ENCODE measurements at regions not wholly inside any gene's neighbourhood (a gene's known extent, or its start where the extent isn't known, plus 50 kb on each side); places are given as distances from the start of the nearest gene placed in this dataset.
A peak's percentile ranks its signal among the peaks of the same experiment; 100 is the strongest.
"Not testable (repeated sequence)": the region's sequence is repeated elsewhere in the genome, so short reads cannot be mapped to it uniquely, and the experiment has no call there.

DNA sequence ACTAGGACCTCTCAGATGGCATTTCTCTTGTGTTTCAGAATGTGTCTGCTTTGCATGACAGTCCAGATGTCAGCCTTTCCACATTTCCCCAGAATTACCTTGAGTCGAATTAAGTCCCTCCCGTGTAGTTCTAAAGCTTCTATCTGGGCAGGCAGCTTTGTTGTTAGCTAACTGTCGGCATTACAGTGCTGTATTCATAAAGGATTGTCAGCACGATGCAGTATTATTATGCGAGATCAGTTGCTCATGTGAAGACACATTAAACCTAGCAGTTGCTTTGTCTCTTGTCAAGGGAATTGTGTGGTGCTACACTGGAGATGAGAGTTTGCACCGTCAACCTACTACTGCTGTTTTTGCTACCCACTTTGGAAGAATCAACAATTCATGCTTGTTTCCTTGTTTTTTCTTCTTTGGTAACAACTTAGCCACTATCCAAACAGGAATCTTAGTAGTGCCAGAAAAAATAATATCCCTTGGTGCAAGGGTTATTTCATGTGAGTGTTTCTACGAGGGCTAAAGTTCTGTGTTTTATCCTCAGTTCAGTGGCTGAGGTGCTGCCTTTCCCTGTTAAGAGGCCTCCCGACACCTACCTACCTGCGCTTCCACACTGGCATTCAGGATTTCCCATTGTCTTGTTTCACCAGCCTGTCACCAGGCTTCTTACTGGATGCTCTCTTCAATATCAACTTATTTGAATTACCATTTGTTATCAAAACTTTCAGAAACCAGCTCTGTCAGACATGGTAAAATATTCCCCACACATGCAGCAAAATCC is 297.9 kb upstream of the G2E3 start:
- no peak overlapping the region for H3K4me3 ChIP-seq (ENCODE audit: low read depth, low read length)
- no peaks in the 10 kb centered on the region for H3K36me3 ChIP-seq (ENCODE audit: control insufficient read depth, insufficient read depth, low read length)
- no peaks in the 10 kb centered on the region for H3K9me3 ChIP-seq (ENCODE audit: control insufficient read depth, insufficient read depth, low read length)
- no peaks in the 10 kb centered on the region for H3K27me3 ChIP-seq (ENCODE audit: control insufficient read depth, insufficient read depth, low read length)
- no peak overlapping the region for H3K9ac ChIP-seq (ENCODE audit: low read depth, low read length)
- peak overlapping the region; percentile 35 for H3K27ac ChIP-seq (ENCODE audit: low read depth, low read length)
- peaks cover 14% of the 10 kb centered on the region for H3K4me1 ChIP-seq (ENCODE audit: control insufficient read depth, insufficient read depth, low read length)

DNA sequence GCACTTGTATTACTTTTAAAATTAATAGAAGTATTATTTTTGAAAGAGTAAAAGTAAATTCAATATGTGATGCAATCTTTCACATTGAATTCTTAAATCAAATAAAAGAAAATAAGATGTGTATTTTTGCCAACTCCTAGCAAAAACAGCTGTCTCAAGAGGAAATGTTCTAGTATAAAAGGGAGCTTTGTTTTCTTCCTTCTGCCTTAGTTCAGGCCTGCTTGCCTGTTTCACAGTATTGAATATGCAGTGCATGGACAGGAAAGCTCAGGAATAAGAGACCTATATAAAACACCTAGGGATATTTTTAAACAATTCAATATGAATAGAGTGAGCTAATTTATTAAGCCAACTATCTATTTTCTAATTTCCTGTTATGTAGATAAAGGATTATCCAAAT is 294.8 kb upstream of the G2E3 start:
- no peaks in the 10 kb centered on the region for H3K9me3 ChIP-seq (ENCODE audit: control insufficient read depth, insufficient read depth, low read length)
- no peak overlapping the region for H3K27ac ChIP-seq (ENCODE audit: low read depth, low read length)
- no peaks in the 10 kb centered on the region for H3K27me3 ChIP-seq (ENCODE audit: control insufficient read depth, insufficient read depth, low read length)
- H3K9ac ChIP-seq (ENCODE audit: low read depth, low read length), result no peak overlapping the region
- no peak overlapping the region for H3K4me3 ChIP-seq (ENCODE audit: low read depth, low read length)
- peaks cover 22% of the 10 kb centered on the region for H3K4me1 ChIP-seq (ENCODE audit: control insufficient read depth, insufficient read depth, low read length)
- no peaks in the 10 kb centered on the region for H3K36me3 ChIP-seq (ENCODE audit: control insufficient read depth, insufficient read depth, low read length)

DNA sequence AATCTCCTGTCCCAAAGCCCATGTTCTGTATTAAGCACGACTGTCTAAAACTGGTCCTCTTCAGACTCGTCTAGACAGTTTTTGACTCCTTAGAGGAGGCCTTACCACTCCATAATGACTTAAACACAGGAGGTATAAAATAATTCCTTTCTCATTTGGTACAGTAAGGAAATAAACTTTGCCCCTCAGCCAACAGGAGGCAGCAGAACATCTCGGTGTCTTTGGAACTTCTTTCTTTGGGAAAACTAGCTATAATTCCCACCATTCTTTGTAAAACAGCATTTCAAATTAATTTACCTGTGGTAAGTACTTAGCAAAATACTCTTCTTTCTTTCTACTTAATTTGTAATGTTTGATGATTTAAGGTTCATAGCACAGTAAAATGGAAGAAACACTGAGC is 292.7 kb upstream of the G2E3 start:
- Histone ChIP-seq H3K27me3 (ENCODE audit: control insufficient read depth, insufficient read depth, low read length) (peaks cover 8% of the 10 kb centered on the region), H3K27ac (ENCODE audit: low read depth, low read length) (no peak overlapping the region), H3K4me3 (ENCODE audit: low read depth, low read length) (no peak overlapping the region), H3K9me3 (ENCODE audit: control insufficient read depth, insufficient read depth, low read length) (no peaks in the 10 kb centered on the region), H3K4me1 (ENCODE audit: control insufficient read depth, insufficient read depth, low read length) (peaks cover 9% of the 10 kb centered on the region), H3K36me3 (ENCODE audit: control insufficient read depth, insufficient read depth, low read length) (no peaks in the 10 kb centered on the region), H3K9ac (ENCODE audit: low read depth, low read length) (no peak overlapping the region)

DNA sequence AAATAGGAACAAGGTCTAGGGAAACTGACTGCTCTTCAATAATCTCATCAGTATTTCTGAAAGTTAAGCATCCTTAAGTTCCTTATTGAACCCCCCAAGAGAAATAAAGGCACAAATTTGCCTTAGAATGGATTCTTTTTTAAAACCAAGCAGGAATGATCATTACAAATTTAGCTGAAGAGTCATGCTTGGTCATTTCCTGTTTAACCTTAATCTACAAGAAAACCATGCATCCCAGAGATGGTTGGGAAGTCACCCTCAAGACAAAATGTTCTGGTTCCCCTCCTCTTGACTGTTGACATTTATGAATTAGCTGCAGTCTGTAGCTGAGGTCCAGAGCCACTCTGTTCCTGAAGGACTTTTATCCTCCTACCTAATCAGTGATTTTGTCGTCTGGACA is 291.8 kb upstream of the G2E3 start:
- Histone ChIP-seq H3K27me3 (ENCODE audit: control insufficient read depth, insufficient read depth, low read length) (peaks cover 8% of the 10 kb centered on the region), H3K9ac (ENCODE audit: low read depth, low read length) (no peak overlapping the region), H3K4me3 (ENCODE audit: low read depth, low read length) (no peak overlapping the region), H3K9me3 (ENCODE audit: control insufficient read depth, insufficient read depth, low read length) (no peaks in the 10 kb centered on the region), H3K4me1 (ENCODE audit: control insufficient read depth, insufficient read depth, low read length) (0 out of 2 replicates have a peak, but pooled peaks cover 8% of the 10 kb centered on the region), H3K27ac (ENCODE audit: low read depth, low read length) (no peak overlapping the region), H3K36me3 (ENCODE audit: control insufficient read depth, insufficient read depth, low read length) (no peaks in the 10 kb centered on the region)

DNA sequence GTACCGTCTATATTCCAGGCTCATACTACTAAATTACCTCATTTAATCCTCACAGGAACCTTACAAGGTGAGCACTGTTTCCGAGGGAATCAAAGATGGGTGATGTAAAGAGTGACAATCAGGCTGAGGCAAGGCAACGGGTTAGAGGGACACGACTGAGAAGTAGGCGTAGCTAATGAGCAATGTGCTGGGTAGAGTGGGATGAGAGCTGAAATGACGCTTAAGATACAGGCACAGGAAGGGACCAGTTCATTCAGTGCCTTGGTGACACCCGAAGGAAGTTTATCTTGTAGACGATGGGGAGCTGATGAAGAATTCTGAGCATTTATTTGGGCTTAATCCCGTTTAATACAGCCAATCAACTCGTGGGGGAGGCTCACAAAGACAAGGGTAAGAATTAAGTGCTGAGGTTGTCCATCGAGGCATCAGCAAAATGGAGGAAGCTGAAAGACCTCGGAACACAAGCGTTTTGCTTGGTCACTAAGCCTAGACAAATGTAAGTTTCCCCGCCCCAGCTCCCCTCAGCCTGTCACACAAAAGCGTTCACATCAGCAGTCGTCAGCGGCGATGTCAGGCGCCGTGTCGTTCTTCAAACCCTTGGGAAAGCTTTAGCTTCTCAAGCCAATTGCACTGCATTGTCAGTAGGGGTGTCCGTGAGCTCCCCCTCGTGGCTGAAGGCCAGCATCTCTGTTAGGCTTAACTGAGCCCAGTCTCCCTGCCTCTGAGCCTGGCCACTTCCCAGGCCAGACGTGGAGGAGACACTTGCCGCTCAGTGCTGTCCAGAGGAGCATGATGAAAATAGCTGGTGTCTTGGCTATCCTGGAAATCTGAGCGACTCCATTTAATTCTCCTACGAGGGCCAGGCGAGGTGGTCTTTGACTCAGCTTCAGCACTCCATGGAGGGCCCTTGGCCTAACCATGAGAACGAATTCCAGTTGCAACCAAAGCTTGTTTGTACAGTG is 288.5 kb upstream of the G2E3 start:
- Histone ChIP-seq H3K4me3 (ENCODE audit: low read depth, low read length) (peak overlapping the region; percentile 47), H3K27ac (ENCODE audit: low read depth, low read length) (no peak overlapping the region), H3K27me3 (ENCODE audit: control insufficient read depth, insufficient read depth, low read length) (peaks cover 8% of the 10 kb centered on the region)

GRCh38 chr14:30271811-30272323 is 287.1 kb upstream of the G2E3 start:
- 0 out of 2 replicates have a peak, but pooled peaks cover 7% of the 10 kb centered on the region for H3K4me1 ChIP-seq (ENCODE audit: control insufficient read depth, insufficient read depth, low read length)
- H3K4me3 ChIP-seq (ENCODE audit: low read depth, low read length), result no peak overlapping the region
- H3K9ac ChIP-seq (ENCODE audit: low read depth, low read length), result no peak overlapping the region
- H3K36me3 ChIP-seq (ENCODE audit: control insufficient read depth, insufficient read depth, low read length), result no peaks in the 10 kb centered on the region
- no peak overlapping the region for H3K27ac ChIP-seq (ENCODE audit: low read depth, low read length)
- H3K27me3 ChIP-seq (ENCODE audit: control insufficient read depth, insufficient read depth, low read length), result peaks cover 8% of the 10 kb centered on the region
- H3K9me3 ChIP-seq (ENCODE audit: control insufficient read depth, insufficient read depth, low read length), result no peaks in the 10 kb centered on the region

More for the DNA sequence above, 288.5 kb upstream of the G2E3 start:
- Histone ChIP-seq H3K4me1 (ENCODE audit: control insufficient read depth, insufficient read depth, low read length) (0 out of 2 replicates have a peak, but pooled peaks cover 8% of the 10 kb centered on the region), H3K36me3 (ENCODE audit: control insufficient read depth, insufficient read depth, low read length) (no peaks in the 10 kb centered on the region), H3K9me3 (ENCODE audit: control insufficient read depth, insufficient read depth, low read length) (no peaks in the 10 kb centered on the region), H3K9ac (ENCODE audit: low read depth, low read length) (no peak overlapping the region)

DNA sequence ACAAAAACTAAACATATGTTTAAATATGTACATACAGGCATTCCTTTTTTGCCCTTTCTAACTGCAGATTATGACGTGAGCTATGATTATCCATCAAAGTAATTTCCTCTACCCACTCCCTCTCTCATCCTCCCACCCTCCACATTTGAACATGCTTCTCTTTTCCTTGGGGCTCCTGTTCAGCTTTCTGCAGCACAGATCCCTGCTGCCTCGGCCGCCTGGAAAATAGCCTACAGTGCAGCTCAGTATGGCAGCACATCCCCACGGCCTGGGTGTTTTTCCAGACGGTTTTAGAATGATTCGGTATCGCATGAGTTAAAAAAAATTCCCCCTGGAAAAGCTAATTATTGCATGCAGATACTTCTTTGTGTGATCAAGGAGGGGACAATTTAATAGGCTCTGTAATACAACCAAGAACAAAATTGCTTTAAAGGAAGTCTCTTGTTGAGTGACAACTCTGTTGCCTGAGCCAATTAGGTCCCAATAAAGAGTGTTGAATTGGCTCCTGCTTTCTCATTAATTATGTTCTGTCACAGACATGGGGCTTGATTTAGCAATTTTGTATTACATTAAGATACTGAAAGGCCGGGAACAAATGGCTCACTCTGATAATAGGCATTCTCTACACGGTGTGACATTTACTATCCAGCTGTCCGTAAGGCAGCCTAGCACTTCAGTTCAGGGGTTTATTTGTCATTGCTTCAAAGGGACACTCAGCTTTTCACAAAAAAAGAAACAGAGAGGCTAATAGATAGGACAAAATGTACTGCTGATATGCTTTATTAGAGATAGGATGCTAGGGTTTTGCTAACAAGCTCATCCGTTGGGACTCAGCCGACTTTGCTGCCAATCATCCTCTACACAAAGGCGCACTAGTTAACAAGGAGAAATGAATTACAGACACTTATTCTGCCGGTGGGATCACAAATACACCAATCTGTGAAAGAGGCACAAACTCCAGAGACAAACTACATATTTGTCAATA is 285.8 kb upstream of the G2E3 start:
- Histone ChIP-seq H3K4me1 (ENCODE audit: control insufficient read depth, insufficient read depth, low read length) (no peaks in the 10 kb centered on the region), H3K9me3 (ENCODE audit: control insufficient read depth, insufficient read depth, low read length) (no peaks in the 10 kb centered on the region), H3K4me3 (ENCODE audit: low read depth, low read length) (no peak overlapping the region)

DNA sequence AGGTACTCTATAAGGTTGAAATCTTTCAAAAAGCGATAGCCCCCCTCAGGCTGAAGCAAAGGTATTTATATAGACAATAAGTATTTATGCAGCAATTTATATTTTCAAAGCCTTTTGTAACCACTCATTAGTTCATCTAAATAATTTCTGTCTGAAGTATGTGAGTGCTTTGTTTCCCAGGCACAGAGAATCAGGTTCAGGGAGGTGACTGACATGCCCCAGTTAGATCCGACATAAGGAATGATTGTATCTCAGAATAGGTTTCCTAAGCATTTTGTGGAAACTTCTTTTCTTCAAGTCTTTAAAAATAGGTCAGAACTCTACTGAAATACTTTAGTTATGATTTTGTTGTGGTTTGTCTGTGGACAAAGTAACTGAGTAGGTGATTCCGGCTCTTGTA is 283.4 kb upstream of the G2E3 start:
- no peak overlapping the region for H3K9ac ChIP-seq (ENCODE audit: low read depth, low read length)
- H3K4me1 ChIP-seq (ENCODE audit: control insufficient read depth, insufficient read depth, low read length), result no peaks in the 10 kb centered on the region
- H3K27me3 ChIP-seq (ENCODE audit: control insufficient read depth, insufficient read depth, low read length), result no peaks in the 10 kb centered on the region
- no peak overlapping the region for H3K27ac ChIP-seq (ENCODE audit: low read depth, low read length)
- H3K4me3 ChIP-seq (ENCODE audit: low read depth, low read length), result no peak overlapping the region
- no peaks in the 10 kb centered on the region; the same call in 1 of the 2 replicates for H3K9me3 ChIP-seq (ENCODE audit: control insufficient read depth, insufficient read depth, low read length)
- no peaks in the 10 kb centered on the region for H3K36me3 ChIP-seq (ENCODE audit: control insufficient read depth, insufficient read depth, low read length)

More for the DNA sequence above, 285.8 kb upstream of the G2E3 start:
- Histone ChIP-seq H3K27ac (ENCODE audit: low read depth, low read length) (no peak overlapping the region), H3K36me3 (ENCODE audit: control insufficient read depth, insufficient read depth, low read length) (no peaks in the 10 kb centered on the region), H3K9ac (ENCODE audit: low read depth, low read length) (no peak overlapping the region), H3K27me3 (ENCODE audit: control insufficient read depth, insufficient read depth, low read length) (peaks cover 8% of the 10 kb centered on the region)

DNA sequence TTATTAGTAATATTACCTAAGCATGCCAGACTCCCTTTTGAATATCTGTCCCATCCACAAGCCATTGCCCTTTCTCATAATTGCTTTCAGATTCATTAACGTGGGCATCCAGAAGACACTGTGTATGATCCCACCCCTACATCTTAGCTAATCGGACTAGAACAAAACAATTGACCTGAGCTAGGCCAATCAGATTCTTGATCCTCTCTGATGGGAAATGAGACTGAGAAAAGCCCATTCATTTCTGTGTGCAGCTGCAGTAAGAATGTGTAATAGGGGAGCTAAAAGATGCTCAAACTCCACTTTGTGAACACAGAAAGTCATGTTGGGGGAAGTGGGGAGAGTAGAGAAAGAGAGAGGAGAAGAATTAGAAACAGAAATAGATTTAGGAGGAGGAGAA is 281.7 kb upstream of the G2E3 start:
- Histone ChIP-seq H3K9ac (ENCODE audit: low read depth, low read length) (no peak overlapping the region), H3K36me3 (ENCODE audit: control insufficient read depth, insufficient read depth, low read length) (no peaks in the 10 kb centered on the region), H3K4me3 (ENCODE audit: low read depth, low read length) (no peak overlapping the region), H3K27me3 (ENCODE audit: control insufficient read depth, insufficient read depth, low read length) (no peaks in the 10 kb centered on the region), H3K4me1 (ENCODE audit: control insufficient read depth, insufficient read depth, low read length) (no peaks in the 10 kb centered on the region), H3K27ac (ENCODE audit: low read depth, low read length) (no peak overlapping the region), H3K9me3 (ENCODE audit: control insufficient read depth, insufficient read depth, low read length) (no peaks in the 10 kb centered on the region; the same call in 1 of the 2 replicates)

DNA sequence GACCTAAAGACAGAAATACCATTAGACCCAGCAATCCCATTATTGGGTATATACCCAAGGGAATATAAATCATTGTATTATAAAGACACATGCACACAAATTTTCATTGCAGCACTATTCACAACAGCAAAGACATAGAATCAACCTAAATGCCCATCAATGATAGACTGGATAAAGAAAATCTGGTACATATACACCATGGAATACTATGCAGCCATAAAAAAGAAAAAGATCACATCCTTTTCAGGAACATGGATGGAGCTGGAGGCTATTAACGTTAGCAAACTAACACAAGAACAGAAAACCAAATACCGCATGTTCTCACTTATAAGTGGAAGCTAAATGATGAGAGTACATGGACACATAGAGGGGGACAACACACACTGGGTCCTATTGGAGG is 280.1 kb upstream of the G2E3 start:
- H3K36me3 ChIP-seq (ENCODE audit: control insufficient read depth, insufficient read depth, low read length); H3K4me3 ChIP-seq (ENCODE audit: low read depth, low read length); H3K9me3 ChIP-seq (ENCODE audit: control insufficient read depth, insufficient read depth, low read length); H3K27ac ChIP-seq (ENCODE audit: low read depth, low read length); H3K4me1 ChIP-seq (ENCODE audit: control insufficient read depth, insufficient read depth, low read length); H3K27me3 ChIP-seq (ENCODE audit: control insufficient read depth, insufficient read depth, low read length); H3K9ac ChIP-seq (ENCODE audit: low read depth, low read length): not testable (repeated sequence)
